Stimulated activated CD4-positive, alpha-beta T cell treated with anti-CD3 and anti-CD28 coated beads, Interleukin-15, amount 100 ng/mL, for 48 hours (primary cell): ENCODE measurements at regions not wholly inside any gene's neighbourhood (a gene's known extent, or its start where the extent isn't known, plus 50 kb on each side); places are given as distances from the start of the nearest gene placed in this dataset.
"Not testable (repeated sequence)": the region's sequence is repeated elsewhere in the genome, so short reads cannot be mapped to it uniquely, and the experiment has no call there.

Experiments used
- DNase-seq, 2 donors: peaks; one replicate each; pipeline ENCODE4 v3.0.0-alpha.2; 2020; ENCODE audit warnings: low read depth in 2 of 2

GRCh38 chr10:78210548-78210947, 176.9 kb downstream of the RPS24 start:
- no peak for DNase-seq

- DNase-seq, result no peak
Observed at GRCh38 chr10:78210976-78211375, 177.3 kb downstream of the RPS24 start.

- no peak for DNase-seq
Observed at GRCh38 chr10:78211561-78212051, 177.9 kb downstream of the RPS24 start.

- DNase-seq, result no peak
Observed at GRCh38 chr10:78212060-78212785, 178.6 kb downstream of the RPS24 start.

- no peak for DNase-seq
Observed at GRCh38 chr10:78212786-78213175, 179.1 kb downstream of the RPS24 start.

- DNase-seq, result no peak
Observed at GRCh38 chr10:78214955-78215354, 181.3 kb downstream of the RPS24 start.

- no peak for DNase-seq
Observed at GRCh38 chr10:78215645-78216044, 182.0 kb downstream of the RPS24 start.

GRCh38 chr10:78217336-78217735, 183.7 kb downstream of the RPS24 start:
- DNase-seq, result no peak

GRCh38 chr10:78218798-78219490, 185.3 kb downstream of the RPS24 start:
- no peak for DNase-seq

GRCh38 chr10:78219568-78219967, 185.9 kb downstream of the RPS24 start:
- not testable (repeated sequence) for DNase-seq

GRCh38 chr10:78220781-78221180, 187.1 kb downstream of the RPS24 start:
- DNase-seq, result no peak

- no peak for DNase-seq
Observed at GRCh38 chr10:78222096-78222790, 188.6 kb downstream of the RPS24 start.

- DNase-seq, result no peak
Observed at GRCh38 chr10:78223088-78223487, 189.4 kb downstream of the RPS24 start.

GRCh38 chr10:78224602-78225001, 190.9 kb downstream of the RPS24 start:
- DNase-seq, result no peak

- no peak for DNase-seq
Observed at GRCh38 chr10:78225594-78225993, 191.9 kb downstream of the RPS24 start.

GRCh38 chr10:78229489-78229888, 195.8 kb downstream of the RPS24 start:
- DNase-seq, result no peak

- no peak for DNase-seq
Observed at GRCh38 chr10:78229950-78230675, 196.4 kb downstream of the RPS24 start.

GRCh38 chr10:78231327-78231726, 197.7 kb downstream of the RPS24 start:
- no peak for DNase-seq

GRCh38 chr10:78231939-78232338, 198.3 kb downstream of the RPS24 start:
- no peak for DNase-seq

GRCh38 chr10:78236416-78237015, 202.9 kb downstream of the RPS24 start:
- DNase-seq, result no peak

GRCh38 chr10:78237951-78238350, 204.3 kb downstream of the RPS24 start:
- DNase-seq, result not testable (repeated sequence)

GRCh38 chr10:78247266-78247665, 213.6 kb downstream of the RPS24 start:
- no peak for DNase-seq
